Lower leg skin (tissue), 4 donors: ENCODE measurements at regions not wholly inside any gene's neighbourhood (a gene's known extent, or its start where the extent isn't known, plus 50 kb on each side); places are given as distances from the start of the nearest gene placed in this dataset.

Experiments
- DNase-seq, 2 donors: peaks; one replicate each; pipeline ENCODE4 v3.0.0-alpha.2; 2019; ENCODE audit warnings: low spot score in 2 of 2
- H3K4me3 ChIP-seq: fragments of 200-600 bp; sonication (generic); 2 replicates; pipeline ENCODE4 v1.5.1; 2017; ENCODE audit warnings: mild to moderate bottlenecking, low read depth; ENCODE audit not compliant: poor library complexity, severe bottlenecking
- CTCF ChIP-seq, 3 donors: fragments of 450-650 bp; IDR thresholded peaks; one replicate each; pipeline ENCODE4 v1.5.1; 2016; ENCODE audit warnings: antibody characterized with exemption in 3 of 3, mild to moderate bottlenecking in 3 of 3, moderate library complexity in 2 of 3
- POLR2A ChIP-seq, 2 donors: fragments of 450-650 bp; IDR thresholded peaks; one replicate each; pipeline ENCODE4 v1.6.1; 2016 to 2017; ENCODE audit warnings: antibody characterized with exemption in 2 of 2, mild to moderate bottlenecking in 1 of 2, moderate library complexity in 1 of 2
- WGBS, 2 donors: methylation state at CpG; one replicate each; pipeline ENCODE4 v1.1.5; 2018; 5-methylcytosine and 5-hydroxymethylcytosine counted together
- intact Hi-C: fragments of 100-400 bp; cut with DNase I; formaldehyde crosslinking; loops from one replicate; pipeline ENCODE4 v1.15.0; 2023; ENCODE audit warnings: low total_unique reads

DNA sequence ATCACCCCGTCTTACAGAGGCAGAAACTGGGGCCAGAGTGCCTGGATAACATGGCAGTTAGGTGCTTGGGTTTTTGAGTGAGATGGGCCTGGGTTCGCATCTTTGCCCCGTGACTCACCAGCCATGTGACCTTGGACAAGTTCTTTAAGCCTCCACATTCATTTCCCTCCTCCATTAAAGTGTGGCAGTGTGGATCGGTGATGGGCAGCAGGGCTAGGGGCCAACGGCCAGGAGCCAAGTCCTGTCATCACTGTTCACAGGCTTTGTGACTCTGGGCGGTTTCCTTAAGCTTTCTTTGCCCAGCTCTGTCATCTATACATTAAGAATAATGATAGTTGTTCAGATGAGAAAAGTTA is 85.5 kb upstream of the PMEPA1 start:
- TF ChIP-seq POLR2A (IDR thresholded peaks at IDR 0.05) (no peak), CTCF (IDR thresholded peaks at IDR 0.05) (no peak)
- intact Hi-C loops = no loop called here
- no peak for DNase-seq
- WGBS, 2 donors = 79 to 82% methylated on average over 6 of the region's 6 CpGs
- no peak overlapping the region for H3K4me3 ChIP-seq

GRCh38 chr20:57794600-57795341 is 85.0 kb upstream of the PMEPA1 start:
- intact Hi-C loops = no loop called here
- TF ChIP-seq POLR2A (IDR thresholded peaks at IDR 0.05) = no peak
- no peak for TF ChIP-seq CTCF (IDR thresholded peaks at IDR 0.05)
- DNase-seq = no peak
- WGBS, 2 donors = 83 to 93% methylated on average over 18 to 21 of the region's 21 CpGs
- no peak overlapping the region for H3K4me3 ChIP-seq

DNA sequence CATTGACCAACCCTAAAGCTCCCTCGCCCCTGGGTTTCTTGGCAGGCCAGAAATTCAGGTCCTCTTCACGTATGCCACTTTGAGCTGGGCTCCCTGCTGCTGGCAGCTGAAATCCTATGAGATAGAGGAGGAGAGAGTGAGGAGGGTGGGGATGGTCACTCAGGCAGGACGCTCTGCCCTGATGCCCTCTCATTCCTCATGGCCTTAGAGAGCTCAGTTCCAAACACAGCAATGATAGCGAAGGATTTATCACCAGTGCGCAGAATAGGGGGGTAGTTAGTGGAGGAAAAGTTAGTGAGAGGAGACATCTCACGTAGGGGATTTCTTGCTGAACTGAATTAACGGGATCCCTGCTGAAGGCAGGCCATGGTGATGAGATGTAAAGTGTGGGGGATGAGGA is 84.2 kb upstream of the PMEPA1 start:
- H3K4me3 ChIP-seq = no peak overlapping the region
- TF ChIP-seq POLR2A (IDR thresholded peaks at IDR 0.05) (no peak), CTCF (IDR thresholded peaks at IDR 0.05) (no peak)
- intact Hi-C loops = no loop called here
- 95 to 97% methylated on average over 7 of the region's 7 CpGs for WGBS, 2 donors
- DNase-seq = no peak

DNA sequence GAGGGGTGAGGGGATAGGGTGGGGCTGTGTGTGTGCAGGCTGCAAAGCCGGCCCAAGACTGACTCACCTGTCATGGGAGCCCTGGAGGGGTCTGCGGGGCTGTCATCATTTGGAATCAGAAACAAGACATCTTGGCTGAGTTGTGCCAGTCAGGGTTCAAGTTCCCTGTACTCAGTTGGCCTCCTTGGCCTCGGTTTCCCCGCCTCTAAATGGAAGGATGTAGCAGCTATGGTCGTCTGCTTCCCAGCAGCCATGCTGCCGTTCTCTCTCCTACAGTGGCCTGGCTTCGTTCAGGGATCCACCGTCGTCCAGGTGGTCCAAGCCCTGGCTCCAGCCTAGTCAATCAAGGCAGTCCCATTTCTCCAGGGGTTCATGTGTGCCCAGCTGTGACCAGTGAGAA is 83.6 kb upstream of the PMEPA1 start:
- WGBS, 2 donors = 88 to 95% methylated on average over 9 of the region's 9 CpGs
- H3K4me3 ChIP-seq = no peak overlapping the region
- no peak for DNase-seq
- intact Hi-C loops = no loop called here
- TF ChIP-seq CTCF (IDR thresholded peaks at IDR 0.05) (no peak), POLR2A (IDR thresholded peaks at IDR 0.05) (no peak)

- intact Hi-C loops = no loop called here
- whole genome bisulfite sequencing, 2 donors = 77 to 87% methylated on average over 17 to 19 of the region's 20 CpGs
- no peak for TF ChIP-seq POLR2A (IDR thresholded peaks at IDR 0.05)
- H3K4me3 ChIP-seq = no peak overlapping the region
- DNase-seq = no peak
These were observed 82.7 kb upstream of the PMEPA1 start for GRCh38 chr20:57792386-57793080.

- WGBS, 2 donors = 58 to 65% methylated on average over 8 of the region's 8 CpGs
- H3K4me3 ChIP-seq = no peak overlapping the region
- intact Hi-C loops = no loop called here
- DNase-seq = no peak
- no peak for TF ChIP-seq CTCF (IDR thresholded peaks at IDR 0.05)
- TF ChIP-seq POLR2A (IDR thresholded peaks at IDR 0.05) = no peak
These were observed 82.2 kb upstream of the PMEPA1 start for GRCh38 chr20:57791966-57792365.
